Bronchial epithelial cell (primary cell): ENCODE measurements at regions not wholly inside any gene's neighbourhood (a gene's known extent, or its start where the extent isn't known, plus 50 kb on each side); places are given as distances from the start of the nearest gene placed in this dataset.

Experiments
- DNase-seq: peaks from one replicate; pipeline ENCODE4 v3.0.0-alpha.2; 2010; ENCODE audit warnings: low read depth
- FAIRE-seq: peaks from 2 replicates; lab custom pipeline; 2011; peaks lifted over from hg19 to GRCh38; lab: Jason Lieb, UNC
- H3K27me3 ChIP-seq: 2 replicates; pipeline ENCODE4 v1.5.1; 2011; ENCODE audit warnings: low read length; ENCODE audit not compliant: control insufficient read depth, insufficient read depth
- H3K36me3 ChIP-seq: 2 replicates; pipeline ENCODE4 v1.5.1; 2011; ENCODE audit warnings: low read length; ENCODE audit not compliant: control insufficient read depth, insufficient read depth
- H3K4me3 ChIP-seq: 2 replicates; pipeline ENCODE4 v1.5.1; 2011; ENCODE audit warnings: mild to moderate bottlenecking, low read depth, low read length, control low read depth
- CTCF ChIP-seq: IDR thresholded peaks from 2 replicates; pipeline ENCODE4 v1.5.1; 2011; ENCODE audit warnings: mild to moderate bottlenecking, moderate library complexity, low read length, control low read depth, inconsistent platforms; ENCODE audit not compliant: insufficient read depth, severe bottlenecking

DNA sequence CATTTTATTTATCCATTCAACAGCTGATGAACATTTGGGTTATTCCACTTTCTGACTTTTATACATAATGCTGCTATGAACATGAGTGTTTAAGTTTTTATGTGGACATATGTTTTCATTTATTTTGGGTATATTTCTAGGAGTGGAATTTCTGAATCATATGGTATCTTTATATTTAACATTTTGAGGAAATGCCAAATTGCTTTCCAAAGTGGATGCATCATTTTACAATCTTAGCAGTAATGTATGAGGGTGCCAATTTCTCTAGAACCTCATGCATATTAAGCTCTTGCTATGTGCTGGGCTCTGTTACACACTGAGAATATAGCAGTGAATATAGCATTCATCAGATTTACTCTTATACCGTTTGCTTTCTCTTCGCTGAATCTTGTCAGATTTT, 983.7 kb downstream of the STIM2 start:
- no peak for DNase-seq
- Histone ChIP-seq H3K4me3 (no peak overlapping the region), H3K27me3 (no peaks in the 10 kb centered on the region), H3K36me3 (no peaks in the 10 kb centered on the region)
- no peak for TF ChIP-seq CTCF
- FAIRE-seq = no peak

DNA sequence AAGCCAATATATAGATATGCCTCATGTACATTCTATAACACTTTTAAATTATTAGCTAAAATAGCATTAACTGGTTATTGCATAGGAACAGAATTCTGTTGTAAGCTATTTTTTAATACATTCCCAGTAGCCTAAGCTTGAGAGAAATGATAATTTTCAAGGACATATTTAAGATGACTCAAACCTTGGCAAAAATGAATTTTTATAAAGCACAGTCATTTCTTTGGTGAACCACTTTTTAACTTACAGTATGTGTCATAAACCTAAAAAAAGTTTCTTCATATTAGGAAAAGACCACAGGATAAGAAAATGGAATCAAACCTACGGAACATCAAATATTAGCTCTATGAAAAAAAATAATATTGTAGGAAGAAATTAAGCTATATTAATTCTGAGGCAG, 986.3 kb downstream of the STIM2 start:
- FAIRE-seq (no peak), DNase-seq (no peak)
- no peak for TF ChIP-seq CTCF
- H3K4me3 ChIP-seq = no peak overlapping the region
- H3K36me3 ChIP-seq = no peaks in the 10 kb centered on the region
- H3K27me3 ChIP-seq = no peaks in the 10 kb centered on the region

DNA sequence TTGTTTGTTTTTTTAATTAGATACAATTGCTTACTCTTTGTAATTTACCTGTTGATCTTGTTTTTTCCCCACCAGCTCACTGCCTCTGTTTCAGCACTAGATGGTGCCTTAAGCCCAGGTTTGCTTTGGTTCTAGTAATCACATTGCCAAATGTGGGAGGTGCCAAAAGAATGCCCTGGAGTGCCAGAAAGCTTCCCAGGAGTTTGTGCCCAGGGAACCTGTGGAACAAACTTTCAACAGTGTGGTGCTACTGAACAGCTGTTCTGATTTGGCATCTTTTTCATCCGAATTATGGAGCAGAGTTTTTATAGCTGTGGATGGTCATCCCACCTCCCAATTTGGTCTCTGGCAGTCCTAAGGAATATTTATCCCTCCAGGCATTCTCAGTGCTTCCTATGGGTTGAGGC, 1000.7 kb downstream of the STIM2 start:
- DNase-seq = peak; percentile 59
- Histone ChIP-seq H3K4me3 (no peak overlapping the region), H3K27me3 (no peaks in the 10 kb centered on the region), H3K36me3 (no peaks in the 10 kb centered on the region)
- peak; percentile 61 for TF ChIP-seq CTCF
- FAIRE-seq = no peak

DNA sequence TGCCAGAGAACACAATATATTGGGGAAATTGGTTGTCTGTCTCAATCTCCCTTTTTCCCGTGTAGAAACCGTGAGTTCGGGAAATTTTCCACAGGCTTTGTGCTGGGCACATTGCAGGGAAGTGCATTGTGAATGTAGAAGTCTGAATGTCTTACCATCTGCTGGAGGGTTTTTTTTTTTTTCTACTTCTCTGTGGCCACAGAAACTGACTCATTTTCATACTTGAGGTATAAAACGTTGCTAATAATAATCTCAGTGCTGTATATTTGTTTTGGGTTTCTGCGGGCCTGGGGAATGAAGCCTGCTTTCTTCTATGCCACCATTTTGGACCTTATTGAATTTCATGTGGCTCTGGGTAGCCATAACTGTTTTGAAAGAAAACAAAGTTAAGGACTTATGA, 1001.2 kb downstream of the STIM2 start:
- Histone ChIP-seq H3K4me3 (no peak overlapping the region), H3K36me3 (no peaks in the 10 kb centered on the region), H3K27me3 (no peaks in the 10 kb centered on the region)
- no peak for FAIRE-seq
- TF ChIP-seq CTCF = no peak
- peak; percentile 30 for DNase-seq

- no peak for TF ChIP-seq CTCF
- no peak for FAIRE-seq
- DNase-seq = no peak
- H3K36me3 ChIP-seq = no peaks in the 10 kb centered on the region
- H3K4me3 ChIP-seq = no peak overlapping the region
- H3K27me3 ChIP-seq = no peaks in the 10 kb centered on the region
These were observed 1013.0 kb downstream of the STIM2 start for GRCh38 chr4:27873596-27873995.

- Histone ChIP-seq H3K36me3 (no peaks in the 10 kb centered on the region), H3K4me3 (no peak overlapping the region), H3K27me3 (no peaks in the 10 kb centered on the region)
- DNase-seq = no peak
- TF ChIP-seq CTCF = no peak
- no peak for FAIRE-seq
These were observed 1021.1 kb downstream of the STIM2 start for GRCh38 chr4:27881705-27882104.
